ENCODE measurements at regions not wholly inside any gene's neighbourhood (a gene's known extent, or its start where the extent isn't known, plus 50 kb on each side); places are given as distances from the start of the nearest gene placed in this dataset.

DNA sequence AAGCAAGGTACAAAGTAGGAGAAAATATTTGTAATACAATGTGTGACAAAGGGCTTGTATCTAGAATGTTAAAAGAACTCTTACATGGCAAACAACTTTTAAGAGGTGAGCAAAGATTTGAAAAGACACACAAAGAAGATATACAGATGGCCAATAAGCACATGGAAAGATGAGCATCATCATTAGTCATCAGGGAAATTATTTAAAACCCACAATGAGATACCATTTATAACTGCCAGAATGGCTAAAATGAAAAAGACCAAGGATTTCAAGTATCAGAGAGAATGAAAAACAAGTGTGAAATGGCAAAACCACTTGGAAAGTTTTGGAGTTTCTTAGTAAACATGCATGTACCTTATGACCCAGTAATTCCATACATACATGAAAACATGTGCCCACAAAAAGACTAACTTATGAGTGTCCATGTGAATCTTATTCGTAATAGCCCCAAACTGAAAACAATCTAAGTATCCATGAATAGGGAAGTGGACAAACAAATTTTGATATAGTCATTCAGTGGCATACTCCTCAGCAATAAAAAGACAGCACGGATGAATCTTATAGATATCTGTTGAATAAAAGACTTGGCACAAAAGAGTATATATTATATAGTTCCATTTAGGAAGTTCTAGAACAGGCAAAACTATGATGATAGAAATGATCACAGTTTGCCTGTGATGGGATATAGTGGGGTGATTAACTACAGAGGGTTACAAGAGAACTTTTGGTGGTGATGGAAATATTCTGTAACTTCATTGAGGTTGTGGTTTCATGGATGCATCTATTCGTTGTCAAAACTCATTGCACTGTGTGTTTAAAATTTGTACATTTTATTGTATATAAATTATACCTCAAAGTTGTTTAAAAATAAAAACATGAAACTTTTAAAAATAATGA, 82.0 kb downstream of the DISP1 start:
- H3K4me1 Mint-ChIP-seq (ENCODE audit: low read depth, unreplicated experiment), result peaks cover 8% of the 10 kb centered on the region
- H3K27ac Mint-ChIP-seq (ENCODE audit: unreplicated experiment), result no peak overlapping the region

DNA sequence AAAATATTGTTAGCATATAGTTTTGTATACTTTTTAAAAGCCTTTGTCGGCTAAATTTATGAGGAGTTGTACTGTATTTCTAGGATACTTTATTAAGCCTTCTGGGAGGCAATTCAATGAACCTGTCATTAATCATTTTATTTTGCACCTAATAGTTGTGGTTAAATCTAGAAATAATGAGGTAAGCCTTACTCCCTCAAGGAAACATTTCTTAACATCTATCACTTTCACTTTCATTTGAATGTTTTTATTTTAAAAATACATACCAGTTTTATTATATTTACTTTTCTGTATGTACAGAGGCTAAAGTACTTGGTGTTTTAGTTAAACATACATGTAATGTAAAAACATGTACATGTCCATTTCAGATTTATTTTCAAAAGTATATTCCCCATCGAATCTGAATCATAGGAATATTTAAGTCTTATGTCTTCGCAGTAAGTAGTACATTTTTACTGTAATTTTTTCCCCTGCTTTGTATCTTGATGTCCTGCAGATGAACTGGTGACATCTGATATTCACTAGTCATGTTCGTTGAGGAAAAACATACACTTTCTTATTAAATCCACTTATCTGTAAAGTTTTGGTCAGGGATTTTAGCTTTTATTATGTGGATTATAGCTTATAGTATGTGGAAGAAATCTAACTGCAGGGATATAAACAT, 82.8 kb downstream of the DISP1 start:
- intact Hi-C loops (cut with micrococcal nuclease; ENCODE audit: unreplicated experiment), result no loop called here
- Mint-ChIP-seq H3K27ac (ENCODE audit: unreplicated experiment) (peak overlapping the region; percentile 69), H3K4me3 (ENCODE audit: low read depth, unreplicated experiment) (peak overlapping the region; percentile 18), H3K4me1 (ENCODE audit: low read depth, unreplicated experiment) (peaks cover 8% of the 10 kb centered on the region), H3K27me3 (ENCODE audit: unreplicated experiment) (no peaks in the 10 kb centered on the region), H3K9me3 (ENCODE audit: low read depth, unreplicated experiment) (no peaks in the 10 kb centered on the region), H3K36me3 (ENCODE audit: insufficient read depth, unreplicated experiment) (no peaks in the 10 kb centered on the region)
- CTCF ChIA-PET, result no interaction called here
- no peak for DNase-seq
- TF ChIP-seq, protein P1, sequence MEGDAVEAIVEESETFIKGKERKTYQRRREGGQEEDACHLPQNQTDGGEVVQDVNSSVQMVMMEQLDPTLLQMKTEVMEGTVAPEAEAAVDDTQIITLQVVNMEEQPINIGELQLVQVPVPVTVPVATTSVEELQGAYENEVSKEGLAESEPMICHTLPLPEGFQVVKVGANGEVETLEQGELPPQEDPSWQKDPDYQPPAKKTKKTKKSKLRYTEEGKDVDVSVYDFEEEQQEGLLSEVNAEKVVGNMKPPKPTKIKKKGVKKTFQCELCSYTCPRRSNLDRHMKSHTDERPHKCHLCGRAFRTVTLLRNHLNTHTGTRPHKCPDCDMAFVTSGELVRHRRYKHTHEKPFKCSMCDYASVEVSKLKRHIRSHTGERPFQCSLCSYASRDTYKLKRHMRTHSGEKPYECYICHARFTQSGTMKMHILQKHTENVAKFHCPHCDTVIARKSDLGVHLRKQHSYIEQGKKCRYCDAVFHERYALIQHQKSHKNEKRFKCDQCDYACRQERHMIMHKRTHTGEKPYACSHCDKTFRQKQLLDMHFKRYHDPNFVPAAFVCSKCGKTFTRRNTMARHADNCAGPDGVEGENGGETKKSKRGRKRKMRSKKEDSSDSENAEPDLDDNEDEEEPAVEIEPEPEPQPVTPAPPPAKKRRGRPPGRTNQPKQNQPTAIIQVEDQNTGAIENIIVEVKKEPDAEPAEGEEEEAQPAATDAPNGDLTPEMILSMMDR (IDR thresholded peaks at IDR 0.05; ENCODE audit: unreplicated experiment), result no peak
- no TSS peak for BruUV-seq (replicated peaks)

More for the DNA sequence above, 82.0 kb downstream of the DISP1 start:
- Mint-ChIP-seq H3K36me3 (ENCODE audit: insufficient read depth, unreplicated experiment) (no peaks in the 10 kb centered on the region), H3K4me3 (ENCODE audit: low read depth, unreplicated experiment) (no peak overlapping the region), H3K9me3 (ENCODE audit: low read depth, unreplicated experiment) (no peaks in the 10 kb centered on the region), H3K27me3 (ENCODE audit: unreplicated experiment) (no peaks in the 10 kb centered on the region)
- TF ChIP-seq, protein P1 (IDR thresholded peaks at IDR 0.05; ENCODE audit: unreplicated experiment), result no peak
- intact Hi-C loops (cut with micrococcal nuclease; ENCODE audit: unreplicated experiment), result no loop called here
- BruUV-seq (replicated peaks), result no TSS peak
- CTCF ChIA-PET, result interaction anchor here (0.6 kb wide), 1 partner anchor 93 kb away, joined by 4 read pairs; no protein-coding TSS in a partner anchor
- no peak for DNase-seq

- Mint-ChIP-seq H3K27ac (ENCODE audit: unreplicated experiment) (peak overlapping the region; percentile 69), H3K27me3 (ENCODE audit: unreplicated experiment) (no peaks in the 10 kb centered on the region), H3K4me1 (ENCODE audit: low read depth, unreplicated experiment) (peaks cover 8% of the 10 kb centered on the region), H3K9me3 (ENCODE audit: low read depth, unreplicated experiment) (no peaks in the 10 kb centered on the region), H3K36me3 (ENCODE audit: insufficient read depth, unreplicated experiment) (no peaks in the 10 kb centered on the region), H3K4me3 (ENCODE audit: low read depth, unreplicated experiment) (peak overlapping the region; percentile 18)
- no TSS peak for BruUV-seq (replicated peaks)
- CTCF ChIA-PET, result no interaction called here
- TF ChIP-seq, protein P1 (IDR thresholded peaks at IDR 0.05; ENCODE audit: unreplicated experiment), result no peak
- intact Hi-C loops (cut with micrococcal nuclease; ENCODE audit: unreplicated experiment), result no loop called here
- no peak for DNase-seq
Observed at GRCh38 chr1:222898191-222898527, 83.3 kb downstream of the DISP1 start.

GRCh38 chr1:222899471-222899870, 84.6 kb downstream of the DISP1 start:
- DNase-seq, result no peak
- no peak overlapping the region for H3K4me3 Mint-ChIP-seq (ENCODE audit: low read depth, unreplicated experiment)
- H3K9me3 Mint-ChIP-seq (ENCODE audit: low read depth, unreplicated experiment), result no peaks in the 10 kb centered on the region
- TF ChIP-seq, protein P1 (IDR thresholded peaks at IDR 0.05; ENCODE audit: unreplicated experiment), result no peak
- BruUV-seq (replicated peaks), result no TSS peak
- CTCF ChIA-PET, result no interaction called here
- peaks cover 8% of the 10 kb centered on the region for H3K4me1 Mint-ChIP-seq (ENCODE audit: low read depth, unreplicated experiment)
- H3K27me3 Mint-ChIP-seq (ENCODE audit: unreplicated experiment), result no peaks in the 10 kb centered on the region
- intact Hi-C loops (cut with micrococcal nuclease; ENCODE audit: unreplicated experiment), result no loop called here
- H3K27ac Mint-ChIP-seq (ENCODE audit: unreplicated experiment), result no peak overlapping the region
- no peaks in the 10 kb centered on the region for H3K36me3 Mint-ChIP-seq (ENCODE audit: insufficient read depth, unreplicated experiment)
